Cardiac muscle cell (in vitro differentiated cells and primary cell): ENCODE measurements at regions not wholly inside any gene's neighbourhood (a gene's known extent, or its start where the extent isn't known, plus 50 kb on each side); places are given as distances from the start of the nearest gene placed in this dataset.
A peak's percentile ranks its signal among the peaks of the same experiment; 100 is the strongest.

Experiments
- DNase-seq, 2 donors: peaks; one replicate each; pipeline versions ENCODE4 v3.0.0 to v3.0.0-alpha.2; 2010 to 2017; ENCODE audit warnings: low read depth in 1 of 2, low spot score in 1 of 2
- H3K27ac ChIP-seq: fragments of 200-600 bp; sonication (generic); 2 replicates; pipeline ENCODE4 v1.5.1; 2016
- H3K27me3 ChIP-seq: fragments of 200-600 bp; sonication (generic); 2 replicates; pipeline ENCODE4 v1.6.0; 2016; ENCODE audit warnings: control low read depth
- H3K36me3 ChIP-seq: fragments of 200-600 bp; sonication (generic); 2 replicates; pipeline ENCODE4 v1.5.1; 2016; ENCODE audit warnings: control low read depth
- H3K4me1 ChIP-seq: fragments of 200-600 bp; sonication (generic); 2 replicates; pipeline ENCODE4 v1.8.1; 2017; ENCODE audit warnings: low read depth, mild to moderate bottlenecking, mixed run types
- H3K4me3 ChIP-seq: fragments of 200-600 bp; sonication (generic); 2 replicates; pipeline ENCODE4 v1.5.1; 2016; ENCODE audit warnings: mild to moderate bottlenecking
- H3K9me3 ChIP-seq: fragments of 200-600 bp; sonication (generic); 2 replicates; pipeline ENCODE4 v1.5.1; 2017; ENCODE audit warnings: low read depth, mild to moderate bottlenecking, control low read depth
- TF ChIP-seq, protein P1 (sequence below): IDR thresholded peaks from 2 replicates; pipeline ENCODE4 v1.5.1; 2012; ENCODE audit warnings: low read depth, mild to moderate bottlenecking, low read length

DNA sequence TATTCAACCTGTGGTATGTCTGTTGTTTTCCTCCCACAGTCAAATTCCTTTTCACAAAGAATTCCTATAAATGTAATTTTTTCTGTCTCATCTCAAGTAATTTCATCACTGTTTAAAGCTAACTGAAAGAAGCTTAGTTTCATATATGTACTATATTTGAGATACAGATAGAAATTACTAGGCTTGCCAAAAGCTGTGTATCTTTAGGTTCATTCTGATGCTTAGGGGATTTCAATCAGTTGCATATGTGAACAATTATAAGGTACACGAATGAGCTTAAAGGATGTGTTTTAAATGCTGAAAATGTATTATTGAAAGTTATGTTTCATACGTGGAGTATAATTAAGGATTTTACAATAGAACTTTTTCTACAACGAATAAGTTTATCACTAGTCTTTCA lies 59.2 kb upstream of the DSG1 start:
- peaks cover 14% of the 10 kb centered on the region for H3K4me1 ChIP-seq
- TF ChIP-seq, protein P1, sequence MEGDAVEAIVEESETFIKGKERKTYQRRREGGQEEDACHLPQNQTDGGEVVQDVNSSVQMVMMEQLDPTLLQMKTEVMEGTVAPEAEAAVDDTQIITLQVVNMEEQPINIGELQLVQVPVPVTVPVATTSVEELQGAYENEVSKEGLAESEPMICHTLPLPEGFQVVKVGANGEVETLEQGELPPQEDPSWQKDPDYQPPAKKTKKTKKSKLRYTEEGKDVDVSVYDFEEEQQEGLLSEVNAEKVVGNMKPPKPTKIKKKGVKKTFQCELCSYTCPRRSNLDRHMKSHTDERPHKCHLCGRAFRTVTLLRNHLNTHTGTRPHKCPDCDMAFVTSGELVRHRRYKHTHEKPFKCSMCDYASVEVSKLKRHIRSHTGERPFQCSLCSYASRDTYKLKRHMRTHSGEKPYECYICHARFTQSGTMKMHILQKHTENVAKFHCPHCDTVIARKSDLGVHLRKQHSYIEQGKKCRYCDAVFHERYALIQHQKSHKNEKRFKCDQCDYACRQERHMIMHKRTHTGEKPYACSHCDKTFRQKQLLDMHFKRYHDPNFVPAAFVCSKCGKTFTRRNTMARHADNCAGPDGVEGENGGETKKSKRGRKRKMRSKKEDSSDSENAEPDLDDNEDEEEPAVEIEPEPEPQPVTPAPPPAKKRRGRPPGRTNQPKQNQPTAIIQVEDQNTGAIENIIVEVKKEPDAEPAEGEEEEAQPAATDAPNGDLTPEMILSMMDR, result no peak
- no peak for DNase-seq
- no peak overlapping the region for H3K27ac ChIP-seq
- no peaks in the 10 kb centered on the region for H3K27me3 ChIP-seq
- no peak overlapping the region for H3K4me3 ChIP-seq
- H3K36me3 ChIP-seq, result no peaks in the 10 kb centered on the region
- H3K9me3 ChIP-seq, result no peaks in the 10 kb centered on the region

GRCh38 chr18:31261792-31262582 lies 56.0 kb upstream of the DSG1 start:
- DNase-seq, result peak in 1 of 2 donors; percentile 53
- Histone ChIP-seq H3K4me1 (peaks cover 14% of the 10 kb centered on the region), H3K27me3 (no peaks in the 10 kb centered on the region), H3K9me3 (no peaks in the 10 kb centered on the region), H3K27ac (peak overlapping the region; percentile 66), H3K4me3 (no peak overlapping the region), H3K36me3 (no peaks in the 10 kb centered on the region)
- TF ChIP-seq, protein P1, result no peak

DNA sequence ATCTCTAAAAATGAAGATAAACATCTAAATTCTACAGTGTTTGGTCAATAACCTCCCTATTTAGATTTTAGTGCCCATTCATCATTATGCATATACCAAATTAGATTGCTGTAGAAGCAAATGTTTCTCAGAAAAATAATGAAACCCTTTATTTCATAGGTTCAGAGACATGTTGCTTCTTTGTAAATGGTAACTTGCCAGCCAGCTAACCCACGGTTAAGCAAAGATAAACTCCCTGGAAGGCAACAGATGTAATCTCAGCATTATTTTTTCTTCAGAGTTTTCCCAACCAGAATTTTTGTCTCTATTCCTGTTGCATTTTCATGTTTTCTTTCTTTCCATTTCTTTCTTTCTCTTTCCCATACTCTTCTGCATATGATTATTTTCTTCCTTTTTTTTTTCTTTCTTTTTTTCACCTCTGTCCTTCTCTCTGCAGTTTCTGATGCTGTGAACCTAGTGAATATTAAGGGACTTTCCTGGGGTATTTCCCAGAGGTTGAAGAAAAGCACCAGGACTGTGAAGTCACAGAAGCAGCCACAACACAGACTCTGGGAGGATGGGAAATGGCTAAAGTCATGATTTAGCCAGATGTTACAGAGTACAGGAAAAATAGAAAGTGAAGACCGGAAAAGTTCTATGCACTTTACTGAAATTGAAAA lies 50.0 kb upstream of the DSG1 start:
- H3K36me3 ChIP-seq, result no peaks in the 10 kb centered on the region
- DNase-seq, result no peak
- TF ChIP-seq, protein P1, result no peak
- H3K27me3 ChIP-seq, result no peaks in the 10 kb centered on the region
- no peak overlapping the region for H3K4me3 ChIP-seq
- peaks cover 9% of the 10 kb centered on the region for H3K4me1 ChIP-seq
- no peaks in the 10 kb centered on the region for H3K9me3 ChIP-seq
- no peak overlapping the region for H3K27ac ChIP-seq
